Dermis blood vessel endothelial cell (primary cell): ENCODE measurements at regions not wholly inside any gene's neighbourhood (a gene's known extent, or its start where the extent isn't known, plus 50 kb on each side); places are given as distances from the start of the nearest gene placed in this dataset.
"Not testable (repeated sequence)": the region's sequence is repeated elsewhere in the genome, so short reads cannot be mapped to it uniquely, and the experiment has no call there.

ENCODE experiments used
- DNase-seq: peaks from one replicate; pipeline ENCODE4 v3.0.0; 2010

DNA sequence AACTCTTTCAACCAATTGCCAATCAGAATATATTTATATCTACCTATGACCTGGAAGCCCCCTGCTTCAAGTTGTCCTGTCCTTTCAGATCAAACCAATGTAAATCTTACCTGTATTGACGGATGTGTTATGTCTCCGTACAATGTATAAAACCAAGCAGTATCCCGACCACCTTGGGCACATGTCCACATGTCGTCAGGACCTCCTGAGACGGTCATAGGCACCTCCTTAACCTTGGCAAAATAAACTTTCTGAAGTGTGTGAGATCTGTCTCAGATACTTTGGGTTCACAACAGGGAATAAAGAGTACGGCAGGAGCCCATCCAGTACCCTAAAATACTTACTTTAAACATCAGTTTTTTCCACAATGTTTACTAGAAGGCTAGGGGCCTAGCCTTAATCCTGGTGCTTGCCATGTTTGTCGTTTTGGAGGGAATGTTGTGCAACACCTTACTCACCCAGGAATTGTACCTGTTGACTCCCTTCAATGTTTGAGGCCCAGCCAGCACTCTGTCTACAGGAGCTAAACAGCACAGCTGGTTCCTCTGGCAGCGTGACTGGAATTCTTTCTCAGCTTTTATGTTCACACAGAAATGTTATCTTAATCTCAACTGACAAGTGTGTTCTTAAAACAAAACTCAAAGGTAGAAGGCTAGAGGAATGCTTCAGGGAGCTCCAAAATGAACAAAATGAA, 90.8 kb upstream of the USP25 start:
- DNase-seq = no peak

DNA sequence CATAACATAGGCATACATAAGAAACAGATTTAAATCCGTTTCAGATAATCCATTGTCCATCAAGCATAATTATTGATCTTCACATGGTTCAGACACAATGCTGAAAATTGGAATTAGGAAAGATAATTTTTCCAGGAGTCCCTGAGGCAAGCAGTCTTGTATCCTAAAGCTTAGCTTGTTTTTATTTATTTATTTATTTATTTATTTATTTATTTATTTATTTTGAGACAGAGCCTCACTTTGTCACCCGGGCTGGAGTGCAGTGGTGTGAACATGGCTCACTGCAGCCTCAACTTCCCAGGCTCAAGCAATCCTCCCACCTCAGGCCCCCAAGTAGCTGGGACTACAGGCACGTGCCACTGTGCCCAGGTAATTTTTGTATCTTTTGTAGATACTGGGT, 89.7 kb upstream of the USP25 start:
- not testable (repeated sequence) for DNase-seq

DNA sequence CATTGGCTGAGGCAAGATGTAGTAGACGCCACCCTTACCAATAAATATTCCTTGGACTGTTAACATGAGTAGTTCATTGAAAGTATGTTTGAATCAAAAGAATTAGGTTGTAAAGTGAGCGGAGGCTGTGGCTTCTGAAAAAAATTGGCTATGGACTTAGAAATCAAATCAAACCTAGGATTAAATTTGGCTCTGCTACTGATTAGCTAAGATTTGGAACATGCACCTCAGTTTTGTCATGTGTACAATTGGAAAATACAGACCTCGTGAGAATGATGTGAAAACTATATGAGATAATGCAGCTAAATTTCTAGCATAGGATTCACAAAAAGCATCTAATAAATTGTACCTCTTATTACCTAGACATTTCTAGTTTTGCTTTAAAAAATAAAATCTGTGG, 85.3 kb upstream of the USP25 start:
- DNase-seq = no peak

DNA sequence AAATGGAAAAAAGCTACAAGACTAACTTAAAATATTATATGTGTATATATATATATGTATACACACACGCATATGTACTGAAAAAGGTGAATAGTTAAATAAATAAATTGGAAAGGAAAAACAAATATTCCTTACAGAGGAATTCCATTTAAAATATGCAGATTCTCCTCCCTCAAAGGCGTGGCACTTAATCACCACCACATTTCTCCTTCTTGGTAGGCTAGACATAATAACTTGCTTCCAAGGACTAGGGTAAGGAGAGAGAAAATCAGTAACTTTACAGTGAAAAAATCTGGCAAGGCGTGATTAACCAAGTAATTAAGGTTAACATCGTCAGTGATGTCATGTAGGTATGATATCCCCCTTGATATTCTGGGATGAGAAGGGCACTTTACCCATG, 84.0 kb upstream of the USP25 start:
- DNase-seq = no peak

DNA sequence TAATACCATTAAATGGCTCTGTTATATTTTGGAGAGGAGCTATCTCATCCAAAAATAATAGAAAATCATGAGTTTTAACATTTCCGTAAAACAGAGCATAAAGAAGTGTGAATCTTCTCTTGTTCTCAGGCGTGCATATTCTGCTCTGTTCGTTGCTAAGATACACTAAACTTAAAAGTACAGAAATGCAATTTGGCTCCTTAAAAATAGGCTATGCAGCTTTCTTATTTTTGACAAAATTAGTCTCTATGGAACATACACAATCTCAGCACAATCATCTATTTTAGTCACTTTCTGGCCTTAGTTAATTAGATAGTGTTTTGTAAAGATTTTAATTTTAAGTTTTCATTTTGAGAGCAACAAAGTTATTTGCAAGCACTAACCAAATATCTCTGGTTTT, 79.0 kb upstream of the USP25 start:
- DNase-seq = no peak

DNA sequence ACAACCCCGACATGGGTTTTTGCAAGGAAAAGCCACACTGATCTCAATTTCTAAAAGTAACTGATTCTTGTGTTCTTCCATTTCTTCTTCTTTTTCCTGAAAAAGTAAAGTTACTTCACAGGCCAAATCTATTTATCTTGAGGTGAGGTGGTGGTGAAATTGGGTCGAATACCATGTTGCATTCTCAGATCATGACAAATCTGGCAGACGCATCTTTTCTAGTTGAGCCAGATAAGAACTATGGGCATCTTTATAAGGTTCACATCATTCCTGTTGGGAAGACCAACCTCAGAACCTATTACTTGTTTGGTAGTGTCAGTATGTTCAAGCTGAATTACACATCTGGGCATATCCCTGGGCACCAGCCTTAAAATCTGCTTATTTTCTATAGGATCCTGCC, 78.6 kb upstream of the USP25 start:
- no peak for DNase-seq

DNA sequence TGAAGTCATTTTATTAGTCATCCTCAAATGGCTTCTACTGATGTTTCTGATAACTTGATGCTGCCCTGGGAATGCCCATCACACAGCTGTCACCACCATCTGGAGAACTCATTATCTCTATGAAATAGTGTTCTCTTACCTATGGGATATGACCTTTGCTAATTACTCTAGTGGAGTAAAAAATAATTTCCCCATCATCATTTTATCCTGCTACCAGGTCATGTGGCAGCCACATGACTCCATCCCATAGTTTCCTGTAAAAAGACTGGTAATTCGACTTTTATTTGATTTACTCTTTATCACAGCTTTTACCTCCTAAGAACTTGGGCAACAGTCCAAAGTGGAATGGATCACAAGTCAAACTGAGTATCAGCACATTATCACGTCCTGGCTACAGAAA, 76.1 kb upstream of the USP25 start:
- no peak for DNase-seq

DNA sequence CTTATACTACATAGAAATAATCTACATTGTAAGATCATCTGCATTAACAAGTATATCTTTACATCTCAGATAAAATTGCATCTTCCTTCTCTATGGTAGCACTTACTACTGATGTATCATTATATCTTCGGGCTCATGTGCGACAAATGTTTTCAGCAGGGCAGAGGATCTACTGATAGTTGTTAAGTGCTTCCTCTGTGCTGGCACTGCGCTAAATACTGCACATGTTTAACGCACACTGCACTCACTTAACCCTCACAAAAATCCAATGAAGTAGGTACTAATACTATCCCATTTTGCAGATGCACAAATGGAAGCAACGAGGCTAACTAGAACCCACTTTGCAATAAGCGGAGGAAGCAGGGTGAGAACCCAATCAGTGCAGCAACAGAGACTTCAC, 75.6 kb upstream of the USP25 start:
- no peak for DNase-seq

DNA sequence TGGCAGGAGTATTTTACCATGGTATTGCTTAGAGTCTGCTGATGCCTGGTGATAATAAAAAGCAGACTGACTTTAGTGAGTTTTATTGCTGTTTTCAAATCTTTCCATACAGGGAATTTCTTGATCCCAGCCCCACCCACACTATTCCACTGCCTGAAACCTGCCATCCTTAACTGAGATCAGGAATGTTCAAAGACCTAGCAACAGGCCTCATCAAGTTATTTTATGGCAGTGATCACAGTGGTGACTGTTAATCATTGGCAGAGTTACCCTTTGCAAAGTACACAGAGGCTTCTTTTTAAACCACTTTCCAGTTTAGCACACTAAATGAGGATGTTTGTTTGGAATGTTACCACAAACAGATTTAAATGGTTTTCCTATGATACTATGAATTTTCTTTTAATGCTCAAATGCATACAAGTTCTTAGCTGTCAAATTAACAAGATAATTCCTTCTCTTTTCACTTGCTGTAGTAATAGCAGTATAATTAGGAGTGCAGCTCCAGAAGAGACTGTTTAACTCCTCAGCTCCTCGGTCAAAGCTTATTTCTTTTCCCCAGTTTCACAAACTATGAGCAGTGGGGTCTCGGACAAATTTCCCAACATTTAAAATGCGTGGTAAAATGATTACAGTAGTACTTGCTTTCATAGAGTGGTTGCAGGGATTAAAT, 69.9 kb upstream of the USP25 start:
- DNase-seq = no peak

DNA sequence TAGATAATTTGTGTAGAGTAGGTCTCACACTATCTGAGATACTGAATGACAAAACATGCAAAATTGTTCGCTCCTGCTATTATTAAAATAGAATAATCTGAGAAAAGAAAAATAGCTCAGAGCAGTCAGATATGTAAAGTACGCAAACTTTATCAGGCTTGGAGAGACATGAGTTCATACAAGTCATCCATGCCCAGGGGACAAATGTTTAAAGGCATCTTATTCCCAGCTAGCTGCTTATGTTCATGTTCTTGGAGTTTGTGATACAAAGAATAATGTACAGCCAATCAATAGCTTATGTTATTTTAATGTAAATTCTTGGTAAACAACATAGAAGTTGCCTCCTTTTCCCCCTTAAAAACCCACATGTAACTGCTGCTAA, 69.4 kb upstream of the USP25 start:
- no peak for DNase-seq

DNA sequence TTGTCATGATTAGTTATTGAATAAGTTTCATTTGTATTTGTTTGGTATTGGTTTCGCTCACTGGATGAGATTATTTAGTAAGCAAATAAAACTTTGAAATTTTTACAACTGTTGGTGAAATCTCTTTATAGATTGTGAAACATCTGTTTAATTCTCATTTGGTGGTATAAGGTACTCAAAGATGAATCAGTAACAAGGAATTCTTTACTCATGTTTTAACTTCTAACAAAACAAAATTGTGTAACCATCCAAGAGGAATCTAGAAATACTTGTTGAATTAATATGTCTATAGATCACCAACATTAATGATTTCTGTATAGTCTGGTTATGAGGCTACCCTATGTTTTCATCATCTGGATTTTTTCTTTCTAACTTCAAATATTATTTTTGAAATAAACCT, 62.8 kb upstream of the USP25 start:
- DNase-seq = no peak

DNA sequence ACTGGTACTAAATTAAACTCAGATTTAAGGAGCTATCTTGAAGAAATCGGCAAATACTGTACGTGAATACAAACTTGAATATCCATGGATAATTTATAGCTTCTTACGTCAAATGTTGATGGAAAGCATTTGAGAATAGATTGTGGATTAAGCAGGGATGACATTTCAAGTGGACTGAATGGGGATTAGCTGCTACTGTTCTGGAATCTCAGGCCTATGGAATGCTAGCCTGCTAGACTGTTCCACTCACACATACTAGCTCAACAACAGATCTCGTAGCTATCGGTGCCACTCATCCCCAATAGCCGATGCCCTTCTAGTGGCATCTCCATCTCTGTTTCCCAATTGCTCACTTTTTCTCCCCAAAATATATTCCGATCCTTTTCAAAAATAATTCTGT, 62.0 kb upstream of the USP25 start:
- DNase-seq = no peak

DNA sequence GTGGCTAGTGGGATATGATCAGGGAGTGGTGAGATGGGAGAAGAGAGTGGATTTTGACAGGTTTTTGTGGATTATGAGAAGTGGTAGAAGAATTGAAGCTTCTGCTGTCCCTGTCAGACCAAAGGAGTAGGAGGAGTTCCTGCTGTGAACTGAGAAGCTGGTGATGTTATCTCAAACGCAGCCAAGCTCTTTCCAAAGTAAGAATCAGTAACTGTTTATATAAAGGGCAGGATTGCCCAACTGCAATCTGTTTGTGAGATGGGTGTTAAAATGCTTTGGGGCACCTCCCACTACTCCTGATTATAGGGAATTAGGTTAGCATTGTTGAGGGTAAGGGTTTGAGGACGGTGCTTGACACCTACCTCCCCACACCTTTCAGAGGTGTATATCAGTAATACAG, 60.5 kb upstream of the USP25 start:
- no peak for DNase-seq

DNA sequence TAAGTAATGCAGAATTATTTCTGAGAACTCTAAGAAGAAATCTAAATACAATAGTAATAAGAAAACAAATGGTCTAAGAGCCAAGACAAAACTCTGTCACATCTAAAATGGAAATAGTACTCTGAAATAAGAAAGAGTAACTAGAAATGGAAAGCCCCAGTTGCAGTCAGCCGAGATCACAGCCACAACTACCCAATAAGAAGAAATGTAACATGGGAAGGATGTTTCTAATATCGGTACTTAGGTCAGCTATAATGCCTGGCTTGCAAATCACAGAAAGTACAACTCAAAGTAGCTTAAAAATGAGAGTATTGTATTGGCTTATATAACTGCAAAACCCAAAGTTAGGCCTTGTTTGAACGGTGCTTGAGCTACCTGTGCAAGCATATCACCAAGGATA, 58.6 kb upstream of the USP25 start:
- DNase-seq = no peak

DNA sequence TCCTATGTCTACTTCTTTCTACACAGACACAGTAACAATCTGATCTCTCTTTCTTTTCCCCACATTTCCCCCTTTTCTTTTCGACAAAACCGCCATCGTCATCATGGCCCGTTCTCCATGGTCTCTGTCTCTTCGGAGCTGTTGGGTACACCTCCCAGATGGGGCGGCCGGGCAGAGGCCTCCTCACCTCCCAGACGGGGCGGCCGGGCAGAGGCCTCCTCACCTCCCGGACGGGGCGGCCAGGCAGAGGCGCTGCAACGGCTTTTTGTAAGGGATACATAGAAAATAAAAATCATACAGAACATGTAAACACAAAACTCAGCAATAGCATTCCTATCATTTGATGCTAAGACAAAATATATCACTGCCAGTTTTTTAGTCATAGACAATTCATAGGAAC, 57.2 kb upstream of the USP25 start:
- not testable (repeated sequence) for DNase-seq

DNA sequence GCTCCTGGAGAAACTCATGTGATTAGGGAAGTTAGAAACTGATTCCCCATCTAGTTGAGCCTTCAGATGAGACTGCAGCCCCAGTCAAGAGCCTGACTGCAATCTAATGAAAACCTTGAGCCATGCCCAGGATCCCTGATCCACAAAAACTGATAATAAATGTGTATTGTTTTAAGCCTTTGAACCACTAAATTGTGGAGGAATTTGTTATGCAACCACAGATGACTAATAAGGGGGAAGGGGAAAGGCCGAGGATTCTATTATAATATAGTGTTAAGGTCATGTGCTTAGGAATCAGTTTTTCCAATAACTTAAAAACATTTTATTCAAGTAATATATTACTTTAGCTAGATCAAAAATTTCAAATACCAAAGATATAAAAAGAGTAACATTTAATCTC, 52.8 kb upstream of the USP25 start:
- no peak for DNase-seq

DNA sequence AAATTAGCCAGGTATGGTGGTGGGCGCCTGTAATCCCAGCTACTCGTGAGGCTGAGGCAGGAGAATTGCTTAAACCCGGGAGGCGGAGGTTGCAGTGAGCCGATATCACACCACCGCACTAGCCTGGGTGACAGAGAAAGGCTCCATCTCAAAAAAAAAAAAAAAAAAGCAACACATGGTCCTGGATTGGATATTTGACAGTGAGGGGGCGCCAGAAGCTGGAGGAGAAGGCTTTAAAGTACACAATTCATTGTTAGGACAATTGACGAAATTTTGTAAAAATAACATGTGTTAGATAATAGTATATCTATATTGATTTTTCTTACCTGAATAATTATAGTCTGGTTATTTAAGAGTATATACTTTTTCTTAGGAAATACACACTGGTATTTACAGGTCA, 50.2 kb upstream of the USP25 start:
- DNase-seq = peak; percentile 9
